HepG2 (cell line): ENCODE measurements at regions not wholly inside any gene's neighbourhood (a gene's known extent, or its start where the extent isn't known, plus 50 kb on each side); places are given as distances from the start of the nearest gene placed in this dataset.

Experiments used
- ELF4 ChIP-seq: sonication (generic); formaldehyde crosslinking; IDR thresholded peaks from 2 replicates; pipeline ENCODE4 v1.5.0; 2020; ENCODE audit warnings: missing genetic modification reagents, mild to moderate bottlenecking, moderate library complexity, borderline replicate concordance
- KAT2B ChIP-seq: fragments of 150-350 bp; IDR thresholded peaks from 2 replicates; pipeline ENCODE4 v1.6.1; 2014; ENCODE audit warnings: low read depth, low read length, borderline replicate concordance
- POLR2A ChIP-seq, 2 experiments: IDR thresholded peaks; 2 replicates each; pipeline ENCODE4 v1.6.1; 2011; ENCODE audit warnings: low read depth in 2 of 2, low read length in 2 of 2, mild to moderate bottlenecking in 1 of 2, moderate library complexity in 1 of 2; ENCODE audit not compliant: insufficient read depth in 1 of 2
- POLR2AphosphoS5 ChIP-seq: IDR thresholded peaks from 2 replicates; pipeline ENCODE4 v1.6.1; 2012; ENCODE audit warnings: low read depth, low read length
- TCF12 ChIP-seq, 2 experiments: fragments of 450-650 bp in 1 of 2; sonication (generic) in 1 of 2; formaldehyde crosslinking in 1 of 2; IDR thresholded peaks; 2 replicates each; pipeline versions ENCODE4 v1.6.1 to v1.8.0; 2017 to 2022; ENCODE audit warnings: antibody characterized with exemption in 1 of 2, mild to moderate bottlenecking in 1 of 2, missing genetic modification reagents in 1 of 2, moderate library complexity in 1 of 2
- ZC3H4 ChIP-seq: sonication (generic); formaldehyde crosslinking; IDR thresholded peaks from 2 replicates; pipeline ENCODE4 v1.4.0; 2020; ENCODE audit warnings: missing genetic modification reagents, borderline replicate concordance
- ZNF10 ChIP-seq: sonication (generic); formaldehyde crosslinking; IDR thresholded peaks from 2 replicates; pipeline ENCODE4 v1.4.0; 2020; ENCODE audit warnings: mild to moderate bottlenecking, low read depth, missing genetic modification reagents, borderline replicate concordance
- ZNF816 ChIP-seq: sonication (generic); formaldehyde crosslinking; IDR thresholded peaks from 2 replicates; pipeline ENCODE4 v1.8.0; 2022; ENCODE audit warnings: missing genetic modification reagents, mild to moderate bottlenecking, borderline replicate concordance
- TF ChIP-seq, protein P1 (sequence below): sonication (generic); formaldehyde crosslinking; IDR thresholded peaks from 2 replicates; pipeline ENCODE4 v1.5.0; 2020; ENCODE audit warnings: mild to moderate bottlenecking, missing genetic modification reagents, moderate library complexity

DNA sequence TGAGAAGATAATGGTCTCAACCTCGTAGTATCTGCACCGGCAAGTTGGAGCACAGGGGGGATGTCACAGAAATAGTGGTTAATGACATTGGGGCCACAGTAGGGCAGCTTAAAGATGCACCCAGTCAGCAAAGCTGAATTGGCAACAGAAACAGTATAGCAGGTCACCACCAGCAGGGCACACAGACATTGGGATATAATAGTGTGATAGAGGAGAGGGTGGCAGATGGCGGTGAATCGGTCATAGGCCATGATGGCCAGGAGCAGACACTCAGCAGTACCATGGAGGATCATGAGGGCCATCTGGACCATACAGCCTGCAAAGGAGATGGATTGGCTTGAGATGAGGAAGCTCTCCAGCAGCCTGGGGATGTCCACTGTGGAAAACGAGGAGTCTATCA lies 106.0 kb upstream of the OR9Q1 start:
- TF ChIP-seq, protein P1, sequence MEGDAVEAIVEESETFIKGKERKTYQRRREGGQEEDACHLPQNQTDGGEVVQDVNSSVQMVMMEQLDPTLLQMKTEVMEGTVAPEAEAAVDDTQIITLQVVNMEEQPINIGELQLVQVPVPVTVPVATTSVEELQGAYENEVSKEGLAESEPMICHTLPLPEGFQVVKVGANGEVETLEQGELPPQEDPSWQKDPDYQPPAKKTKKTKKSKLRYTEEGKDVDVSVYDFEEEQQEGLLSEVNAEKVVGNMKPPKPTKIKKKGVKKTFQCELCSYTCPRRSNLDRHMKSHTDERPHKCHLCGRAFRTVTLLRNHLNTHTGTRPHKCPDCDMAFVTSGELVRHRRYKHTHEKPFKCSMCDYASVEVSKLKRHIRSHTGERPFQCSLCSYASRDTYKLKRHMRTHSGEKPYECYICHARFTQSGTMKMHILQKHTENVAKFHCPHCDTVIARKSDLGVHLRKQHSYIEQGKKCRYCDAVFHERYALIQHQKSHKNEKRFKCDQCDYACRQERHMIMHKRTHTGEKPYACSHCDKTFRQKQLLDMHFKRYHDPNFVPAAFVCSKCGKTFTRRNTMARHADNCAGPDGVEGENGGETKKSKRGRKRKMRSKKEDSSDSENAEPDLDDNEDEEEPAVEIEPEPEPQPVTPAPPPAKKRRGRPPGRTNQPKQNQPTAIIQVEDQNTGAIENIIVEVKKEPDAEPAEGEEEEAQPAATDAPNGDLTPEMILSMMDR = no peak
- TF ChIP-seq POLR2AphosphoS5 (no peak), TCF12 (IDR thresholded peaks at IDR 0.05) (no peak), TCF12 (CRISPR knock-in tag; IDR thresholded peaks at IDR 0.05) (no peak), ELF4 (CRISPR knock-in tag) (no peak), ZNF816 (CRISPR knock-in tag) (no peak), KAT2B (no peak), ZNF10 (CRISPR knock-in tag) (no peak), POLR2A (IDR thresholded peaks at IDR 0.05; ENCODE audit: insufficient read depth in 1 of 2, low read depth in 2 of 2, low read length in 2 of 2) (no peak), ZC3H4 (CRISPR knock-in tag) (no peak)
